Motor neuron (in vitro differentiated cells): ENCODE measurements at regions not wholly inside any gene's neighbourhood (a gene's known extent, or its start where the extent isn't known, plus 50 kb on each side); places are given as distances from the start of the nearest gene placed in this dataset.

Source experiments
- ATAC-seq, 8 experiments: fragments of 200-7000 bp; cut with Tn5 transposase; replicated peaks in 6 of 8; 2 replicates each; pipeline ENCODE4 v1.8.0; 2021; ENCODE audit warnings: mild to moderate bottlenecking in 8 of 8, moderate library complexity in 8 of 8
- H3K27ac ChIP-seq, 2 donors: fragments of 250-450 bp; sonication (Bioruptor Pico); 2 replicates each; pipeline ENCODE4 v1.9.0; 2021; ENCODE audit warnings: antibody characterized with exemption in 2 of 2, mild to moderate bottlenecking in 2 of 2, moderate library complexity in 1 of 2
- H3K4me1 ChIP-seq, 2 donors: fragments of 250-450 bp; sonication (Bioruptor Pico); replicated peaks in 1 of 2; 2 replicates each; pipeline ENCODE4 v1.6.1; 2021; ENCODE audit warnings: antibody characterized with exemption in 2 of 2, mild to moderate bottlenecking in 2 of 2, moderate library complexity in 1 of 2
- H3K4me3 ChIP-seq, 5 donors: fragments of 250-450 bp; sonication (Bioruptor Pico); 2 replicates each; pipeline ENCODE4 v1.9.0; 2021; ENCODE audit warnings: antibody characterized with exemption in 5 of 5, mild to moderate bottlenecking in 5 of 5, moderate library complexity in 4 of 5
- WGBS, 10 experiments: fragments of 450-650 bp; shearing (Covaris generic); methylation state at CpG; one replicate each; pipeline ENCODE4 v1.0.0; 2022; 5-methylcytosine and 5-hydroxymethylcytosine counted together
- in situ Hi-C, 9 experiments: fragments of 400-800 bp; cut with MboI; loops; one replicate each; pipeline ENCODE4 v1.15.0; 2021; ENCODE audit warnings: low sequenced_read_pairs in 9 of 9, low pct_unique_long_range_greater_than_20kb in 2 of 9; ENCODE audit not compliant: unreplicated experiment in 9 of 9

DNA sequence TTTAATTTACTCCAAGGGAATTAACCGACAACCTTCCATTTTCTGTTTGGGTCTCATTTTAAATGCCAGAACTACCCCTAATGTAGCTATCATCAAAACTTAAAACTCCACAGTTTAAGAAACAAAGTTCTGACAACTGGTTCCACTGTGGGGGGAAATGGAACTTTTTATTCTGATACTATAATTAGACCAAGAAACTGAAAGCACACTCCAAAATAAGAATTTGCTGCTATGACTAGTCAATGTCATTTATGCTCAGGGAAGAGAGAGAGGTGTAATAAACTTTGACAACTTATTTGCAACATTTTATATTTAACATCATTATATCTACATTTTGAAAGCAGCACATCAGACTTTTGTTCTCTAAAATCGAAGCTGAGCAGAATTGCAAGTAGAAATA, 169.2 kb downstream of the ANXA2 start:
- no peak overlapping the region for H3K27ac ChIP-seq
- 55 to 100% (median 86%) methylated on average over 1 to 2 of the region's 2 CpGs for WGBS, 10 experiments
- H3K4me3 ChIP-seq = no peak overlapping the region
- peaks cover 12 to 17% of the 10 kb centered on the region in 2 donors for H3K4me1 ChIP-seq
- no peak for ATAC-seq
- in situ Hi-C loops = no loop called here

DNA sequence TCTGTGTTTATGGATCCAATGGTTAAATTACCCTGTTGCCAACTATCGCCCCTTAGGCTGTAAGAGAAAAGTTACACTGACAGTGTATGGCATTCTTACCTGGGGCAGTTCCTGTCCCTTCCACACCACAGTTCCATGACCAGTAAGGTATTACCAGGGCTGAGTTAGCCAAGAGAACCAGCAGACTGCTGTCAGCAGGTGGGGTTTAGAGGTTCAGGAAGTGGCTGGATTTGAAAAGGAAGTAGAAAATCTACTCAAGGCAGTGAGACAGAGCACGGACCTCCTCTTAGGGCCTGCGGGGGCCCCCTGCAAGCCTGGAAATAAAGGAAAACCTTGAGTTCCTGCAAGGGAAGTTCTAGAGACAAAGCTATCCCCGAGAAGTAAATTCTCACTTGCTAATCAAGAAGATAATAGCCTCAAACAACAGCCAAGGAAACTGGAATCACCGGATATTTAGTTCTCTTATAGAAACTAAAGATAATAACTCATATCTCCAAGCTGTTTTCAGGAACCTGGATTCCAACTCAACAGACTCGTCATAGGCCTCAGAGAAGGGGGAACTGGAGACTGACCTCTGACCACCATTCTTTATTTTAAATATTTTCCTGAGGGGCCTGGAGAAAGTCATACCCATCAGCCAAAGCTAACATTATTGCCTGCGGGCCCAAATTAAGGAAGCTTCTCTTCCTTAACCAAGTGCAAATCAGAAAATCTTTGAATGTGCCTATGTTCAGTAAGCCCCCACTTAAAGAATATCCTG, 161.7 kb downstream of the ANXA2 start:
- no peak for ATAC-seq
- in situ Hi-C loops = no loop called here
- no peak overlapping the region for H3K27ac ChIP-seq
- peaks cover 7 to 12% of the 10 kb centered on the region in 2 donors for H3K4me1 ChIP-seq
- 25 to 96% (median 75%) methylated on average over 1 to 7 of the region's 7 CpGs for WGBS, 10 experiments
- no peak overlapping the region for H3K4me3 ChIP-seq

DNA sequence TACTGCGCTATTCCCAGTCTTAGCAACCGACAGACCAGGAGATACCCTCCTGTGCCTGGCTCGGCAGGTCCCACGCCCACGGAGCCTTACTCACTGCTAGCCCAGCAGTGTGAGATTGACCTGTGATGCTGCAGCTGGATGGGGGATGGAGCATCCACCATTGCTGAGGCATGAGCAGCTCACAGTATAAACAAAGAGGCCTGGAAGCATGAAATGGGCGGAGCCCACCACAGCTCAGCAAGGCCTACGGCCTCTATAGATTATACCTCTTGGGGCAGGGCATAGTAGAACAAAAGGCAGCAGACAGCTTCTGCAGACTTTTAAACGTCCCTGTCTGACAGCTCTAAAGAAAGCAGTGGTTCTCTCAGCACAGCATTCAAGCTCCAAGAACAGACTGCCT, 160.3 kb downstream of the ANXA2 start:
- Histone ChIP-seq H3K4me3 (no peak overlapping the region), H3K4me1 (peaks cover 7 to 12% of the 10 kb centered on the region in 2 donors), H3K27ac (no peak overlapping the region)
- in situ Hi-C loops = no loop called here
- ATAC-seq = peak in 6 of 8 experiments; percentile 52 to 99 (median 96)
- 27 to 52% (median 42%) methylated on average over 1 to 7 of the region's 8 CpGs; no CpG with 5 or more reads in 4 of the 10 experiments for WGBS, 10 experiments

DNA sequence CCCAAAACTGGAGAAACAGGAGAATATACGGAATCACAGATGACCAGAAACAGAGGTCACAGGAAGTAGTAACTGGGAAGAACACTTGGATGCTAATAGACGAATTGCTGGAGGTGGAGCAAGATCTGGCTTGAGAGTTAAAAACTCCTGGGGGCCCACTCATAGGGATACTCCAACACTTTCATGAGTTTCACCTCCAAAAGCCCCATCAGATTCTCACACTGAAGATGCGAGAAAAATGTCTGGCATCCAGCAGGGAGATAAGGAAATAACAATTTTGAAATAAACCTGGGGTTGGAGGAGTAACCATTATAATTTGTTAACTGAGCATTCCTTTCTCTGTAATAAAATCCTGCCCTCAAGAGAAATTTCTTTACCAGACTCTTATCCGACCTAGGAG, 154.0 kb downstream of the ANXA2 start:
- in situ Hi-C loops = no loop called here
- ATAC-seq = no peak
- H3K4me3 ChIP-seq = no peak overlapping the region
- H3K4me1 ChIP-seq = no peaks in the 10 kb centered on the region
- WGBS, 10 experiments = 41 to 100% (median 73%) methylated on average over 1 to 4 of the region's 4 CpGs
- no peak overlapping the region for H3K27ac ChIP-seq

DNA sequence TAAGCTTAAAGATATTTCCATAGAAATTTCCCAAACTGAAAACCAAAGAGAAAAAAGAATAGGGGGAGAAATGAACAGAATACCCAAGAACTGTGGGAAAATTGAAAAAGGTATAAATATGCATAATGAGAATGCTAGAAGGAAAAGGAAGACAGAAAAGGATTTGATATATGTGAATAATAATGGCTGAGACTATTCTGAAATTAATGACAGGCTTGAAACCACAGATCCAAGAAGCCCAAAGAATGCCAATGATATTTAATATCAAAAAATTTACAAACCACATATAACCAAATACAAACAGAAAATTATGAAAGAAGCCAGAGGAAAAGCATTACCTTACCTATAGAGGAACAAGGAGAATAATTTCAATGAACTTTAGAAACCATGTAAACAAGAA, 153.0 kb downstream of the ANXA2 start:
- in situ Hi-C loops = no loop called here
- no peak for ATAC-seq
- H3K4me1 ChIP-seq = no peaks in the 10 kb centered on the region
- no peak overlapping the region for H3K27ac ChIP-seq
- no peak overlapping the region for H3K4me3 ChIP-seq

DNA sequence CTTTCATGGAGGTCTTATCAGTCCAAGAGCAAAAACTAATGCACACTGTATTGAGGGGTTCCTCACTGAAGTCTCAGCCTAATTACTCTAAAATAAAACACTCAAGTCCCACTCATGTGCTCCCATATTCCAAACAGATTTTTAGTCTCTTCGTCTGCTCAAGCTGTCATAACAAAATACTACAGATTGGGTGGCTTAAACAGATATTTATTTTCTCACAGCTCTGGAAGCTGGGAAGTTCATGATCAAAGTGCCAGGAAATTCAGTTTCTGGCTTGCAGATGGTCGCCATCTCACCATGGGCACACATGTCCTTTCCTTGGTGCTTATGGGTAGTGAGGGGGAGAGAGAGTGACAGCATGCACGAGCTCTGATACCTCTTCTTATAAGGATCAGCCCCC, 147.5 kb downstream of the ANXA2 start:
- Histone ChIP-seq H3K4me3 (no peak overlapping the region), H3K27ac (no peak overlapping the region), H3K4me1 (peaks cover 12% of the 10 kb centered on the region in 2 donors)
- ATAC-seq = no peak
- in situ Hi-C loops = no loop called here
- 14 to 100% (median 87%) methylated on average over 1 to 3 of the region's 3 CpGs; no CpG with 5 or more reads in 5 of the 10 experiments for WGBS, 10 experiments

DNA sequence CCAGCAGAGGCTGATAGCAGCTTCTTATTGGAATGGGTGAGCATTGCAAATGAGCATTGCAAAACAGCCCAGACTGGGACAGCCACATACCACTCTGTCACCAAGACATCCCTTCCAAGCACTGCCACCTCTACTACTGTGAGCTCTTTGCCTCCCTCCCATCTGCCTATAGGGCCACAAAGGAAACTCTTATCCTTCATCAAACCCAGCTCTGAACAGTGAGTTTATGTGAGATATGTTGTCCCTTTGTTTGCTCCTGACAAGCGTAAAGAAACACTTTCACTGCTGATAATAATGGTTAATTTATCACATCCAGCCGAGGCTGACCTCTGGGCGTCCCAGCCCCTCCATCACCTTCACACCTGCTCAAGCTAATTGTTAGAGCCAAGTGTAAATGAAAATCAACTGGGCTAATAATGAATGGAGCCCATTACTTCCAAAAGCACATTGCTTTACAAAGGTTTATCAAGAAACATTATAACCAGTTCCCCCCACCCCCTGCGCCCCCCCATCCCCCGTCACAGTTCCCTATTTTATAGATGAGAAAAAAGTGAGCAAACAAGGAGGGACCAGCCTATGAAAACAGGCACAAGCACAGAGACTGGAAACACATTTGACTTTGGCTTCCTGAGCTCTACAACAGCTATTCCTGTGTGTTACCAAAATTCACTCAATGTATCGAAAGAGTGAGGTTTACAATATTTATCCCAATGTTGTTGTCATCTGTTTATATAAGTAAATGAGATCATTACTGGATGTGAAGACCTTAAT, 146.3 kb downstream of the ANXA2 start:
- Histone ChIP-seq H3K4me3 (no peak overlapping the region), H3K4me1 (peaks cover 12% of the 10 kb centered on the region in 2 donors), H3K27ac (no peak overlapping the region)
- in situ Hi-C loops = no loop called here
- WGBS, 10 experiments = 0 to 100% (median 80%) methylated on average over 1 to 4 of the region's 6 CpGs; no CpG with 5 or more reads in 5 of the 10 experiments
- ATAC-seq = peak in 5 of 8 experiments; percentile 95 to 99 (median 96)

DNA sequence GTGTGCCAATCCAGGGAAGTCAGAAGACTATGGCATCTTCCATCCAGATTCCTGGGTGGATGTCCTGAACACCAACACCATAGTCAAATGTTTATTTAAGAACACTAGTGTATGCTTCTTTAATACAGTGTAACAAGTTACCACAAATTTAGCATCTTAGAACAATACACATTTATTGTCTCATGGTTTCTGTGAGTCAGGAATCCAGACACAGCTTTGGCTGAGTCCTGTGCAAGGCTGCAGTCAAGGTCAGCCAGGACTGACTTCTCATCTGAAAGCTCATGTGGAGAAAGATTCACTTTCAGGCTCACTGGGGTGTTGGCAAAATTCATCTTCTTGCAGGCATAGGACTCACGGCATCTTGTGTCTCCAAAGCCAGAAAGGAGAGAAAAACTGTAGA, 143.4 kb downstream of the ANXA2 start:
- WGBS, 10 experiments = 0 to 100% (median 63%) methylated on average over 1 of the region's 1 CpG; no CpG with 5 or more reads in 5 of the 10 experiments
- Histone ChIP-seq H3K4me1 (peaks cover 12% of the 10 kb centered on the region in 2 donors), H3K4me3 (no peak overlapping the region), H3K27ac (no peak overlapping the region)
- ATAC-seq = no peak
- in situ Hi-C loops = no loop called here

DNA sequence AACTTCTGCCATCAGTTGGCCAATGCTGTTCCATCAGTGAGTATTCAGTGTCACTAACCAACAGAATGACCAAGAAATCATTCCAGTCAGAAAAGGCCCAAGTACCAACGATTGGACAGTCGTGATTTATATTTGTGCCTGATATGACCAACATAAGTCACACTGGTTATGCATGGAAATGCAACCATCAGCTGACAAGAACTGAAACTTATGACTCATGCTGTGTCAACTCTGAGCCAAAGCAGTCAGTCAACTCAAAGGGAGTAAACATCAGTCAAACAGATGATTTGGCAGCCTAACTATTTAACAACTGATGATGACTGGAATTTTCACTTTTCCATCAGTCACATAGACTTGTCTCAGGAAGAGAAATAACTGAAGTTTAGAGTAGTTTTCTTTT, 142.4 kb downstream of the ANXA2 start:
- in situ Hi-C loops = no loop called here
- Histone ChIP-seq H3K27ac (no peak overlapping the region), H3K4me1 (peaks cover 12% of the 10 kb centered on the region in 2 donors), H3K4me3 (no peak overlapping the region)
- WGBS, 10 experiments = 0 to 100% (median 60%) methylated on average over 1 to 2 of the region's 2 CpGs; no CpG with 5 or more reads in 1 of the 10 experiments
- peak in 7 of 8 experiments; percentile 16 to 100 (median 43) for ATAC-seq

DNA sequence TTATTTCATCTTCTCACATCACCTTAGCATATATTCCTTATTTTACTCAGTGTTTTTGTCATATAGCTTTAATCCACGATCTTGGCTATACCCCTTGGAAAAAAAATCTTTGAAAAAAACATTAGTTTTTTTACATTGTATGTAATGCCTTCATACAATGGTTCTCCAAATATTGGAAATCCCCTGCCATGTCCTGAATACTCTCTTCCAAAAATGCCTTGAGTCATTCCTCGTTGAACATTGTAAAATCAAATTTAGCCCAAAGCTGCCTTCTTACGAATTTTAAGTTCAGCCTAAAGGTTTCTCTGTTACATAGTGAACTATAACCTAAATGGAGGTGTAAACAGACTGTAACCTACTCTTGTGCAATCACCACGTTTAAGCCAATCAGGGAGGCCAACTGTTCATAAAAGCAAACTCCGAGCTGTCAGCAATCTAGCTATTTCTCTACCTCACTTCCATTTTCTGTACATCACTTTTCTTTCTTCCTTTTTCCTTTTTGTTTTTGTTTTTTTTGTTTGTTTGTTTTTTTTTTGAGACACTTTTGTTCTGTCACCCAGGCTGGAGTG, 140.1 kb downstream of the ANXA2 start:
- no peak for ATAC-seq
- 14 to 97% (median 81%) methylated on average over 2 to 5 of the region's 5 CpGs for WGBS, 10 experiments
- H3K27ac ChIP-seq = no peak overlapping the region
- in situ Hi-C loops = no loop called here
- no peaks in the 10 kb centered on the region for H3K4me1 ChIP-seq
- no peak overlapping the region for H3K4me3 ChIP-seq

DNA sequence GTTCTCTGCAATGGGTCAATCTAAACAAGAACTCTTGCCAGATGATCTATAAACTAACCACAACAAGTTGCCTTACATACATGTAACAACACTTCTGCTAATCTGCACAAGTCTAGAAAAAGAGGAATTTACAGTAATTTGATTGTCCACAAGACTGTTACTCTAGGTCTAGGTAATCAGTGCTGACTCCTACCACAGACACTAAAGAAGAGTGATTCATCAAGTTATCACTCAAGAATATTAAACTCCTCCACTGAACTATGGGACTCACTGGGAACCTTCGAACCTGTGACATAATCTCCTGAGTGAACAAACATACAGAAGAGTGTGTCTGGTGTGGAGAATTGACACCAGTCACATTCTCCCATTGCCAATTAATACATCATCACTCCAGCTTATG, 138.3 kb downstream of the ANXA2 start:
- ATAC-seq = peak in 3 of 8 experiments; percentile 16 to 57 (median 39)
- H3K27ac ChIP-seq = no peak overlapping the region
- in situ Hi-C loops = no loop called here
- H3K4me3 ChIP-seq = no peak overlapping the region
- H3K4me1 ChIP-seq = no peaks in the 10 kb centered on the region
- 40 to 86% (median 83%) methylated on average over 1 of the region's 1 CpG; no CpG with 5 or more reads in 7 of the 10 experiments for WGBS, 10 experiments

DNA sequence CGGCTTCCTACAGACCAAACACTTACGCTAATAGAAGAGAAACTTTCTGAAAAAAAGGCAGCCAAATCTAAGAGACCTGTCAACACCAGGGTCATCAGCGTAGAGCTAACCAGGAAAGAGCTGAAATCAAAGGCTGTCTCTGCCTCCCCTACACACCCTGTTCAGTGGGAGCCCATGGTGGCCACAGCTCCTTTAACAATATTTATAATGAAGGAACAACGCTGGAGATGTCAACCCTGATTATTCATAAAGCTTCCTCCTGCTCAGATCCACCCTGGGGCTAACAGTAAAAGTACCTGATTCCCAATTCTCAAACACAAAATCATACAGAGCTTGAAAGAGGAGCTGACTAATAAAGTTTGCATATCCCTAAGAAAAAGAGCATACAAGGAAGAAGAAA, 133.7 kb downstream of the ANXA2 start:
- 4 to 100% (median 74%) methylated on average over 1 to 4 of the region's 4 CpGs; no CpG with 5 or more reads in 1 of the 10 experiments for WGBS, 10 experiments
- ATAC-seq = peak in 3 of 8 experiments; percentile 41 to 88 (median 69)
- Histone ChIP-seq H3K4me1 (no peaks in the 10 kb centered on the region), H3K27ac (no peak overlapping the region), H3K4me3 (no peak overlapping the region)
- in situ Hi-C loops = no loop called here

DNA sequence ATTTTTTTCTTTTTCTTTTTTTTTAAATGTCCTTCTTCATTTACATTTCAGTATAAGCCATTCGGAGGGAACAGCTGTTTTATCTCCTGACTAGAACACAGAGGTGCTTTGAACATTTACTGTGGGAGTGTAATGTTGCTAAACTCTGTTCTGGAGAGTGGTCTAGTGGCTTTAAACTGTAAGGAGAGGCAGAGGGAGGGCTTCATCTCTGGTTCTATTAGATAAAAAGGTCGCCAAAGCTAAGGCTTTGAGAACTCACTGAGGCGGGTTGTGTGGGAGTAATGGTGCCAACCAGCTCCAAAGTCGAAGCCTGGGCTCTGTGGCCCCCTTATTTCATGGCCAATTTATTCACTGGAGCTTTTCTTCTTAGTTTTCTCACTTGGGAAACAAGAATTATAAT, 133.2 kb downstream of the ANXA2 start:
- 0 to 80% (median 64%) methylated on average over 1 to 4 of the region's 4 CpGs for WGBS, 10 experiments
- H3K4me3 ChIP-seq = no peak overlapping the region
- in situ Hi-C loops = no loop called here
- peak in 2 of 8 experiments; percentile 12 to 19 for ATAC-seq
- H3K27ac ChIP-seq = no peak overlapping the region
- no peaks in the 10 kb centered on the region for H3K4me1 ChIP-seq
